HL-60 (cell line): ENCODE measurements at regions not wholly inside any gene's neighbourhood (a gene's known extent, or its start where the extent isn't known, plus 50 kb on each side); places are given as distances from the start of the nearest gene placed in this dataset.

Experiments
- DNase-seq, 2 experiments: peaks; one replicate each; pipeline ENCODE4 v3.0.0-alpha.2; 2010 to 2020; ENCODE audit warnings: low read depth in 1 of 2, low spot score in 1 of 2
- H3K27ac ChIP-seq: fragments of 250-450 bp; sonication (Bioruptor Pico); replicated peaks from 2 replicates; pipeline ENCODE4 v1.5.1; 2020; ENCODE audit warnings: mild to moderate bottlenecking, moderate library complexity
- H3K27me3 ChIP-seq: fragments of 250-450 bp; sonication (Bioruptor Pico); 2 replicates; pipeline ENCODE4 v1.5.1; 2021; ENCODE audit warnings: mild to moderate bottlenecking, moderate library complexity; ENCODE audit not compliant: insufficient read depth, poor library complexity, severe bottlenecking
- H3K4me3 ChIP-seq: replicated peaks from 2 replicates; pipeline ENCODE4 v1.5.1; 2011; ENCODE audit warnings: mild to moderate bottlenecking, control low read depth, low read length; ENCODE audit not compliant: insufficient read depth
- CTCF ChIP-seq: IDR thresholded peaks from one replicate; pipeline ENCODE4 v1.5.1; 2011; ENCODE audit warnings: low read length, control low read depth, inconsistent platforms; ENCODE audit not compliant: insufficient read depth
- GABPA ChIP-seq: IDR thresholded peaks from 2 replicates; pipeline ENCODE4 v1.6.1; 2012; ENCODE audit warnings: low read depth
- POLR2AphosphoS5 ChIP-seq: IDR thresholded peaks from 2 replicates; pipeline ENCODE4 v1.6.1; 2012; ENCODE audit warnings: low read depth
- REST ChIP-seq: IDR thresholded peaks from 2 replicates; pipeline ENCODE4 v1.6.1; 2012; ENCODE audit warnings: low read depth; ENCODE audit not compliant: insufficient replicate concordance
- SPI1 ChIP-seq: IDR thresholded peaks from 2 replicates; pipeline ENCODE4 v1.6.1; 2012; ENCODE audit warnings: low read depth, mild to moderate bottlenecking, borderline replicate concordance

GRCh38 chr1:25068829-25069228, 138.8 kb upstream of the RUNX3 start:
- Histone ChIP-seq H3K27ac (no peak overlapping the region), H3K4me3 (no peak overlapping the region), H3K27me3 (no peaks in the 10 kb centered on the region)
- no peak for TF ChIP-seq CTCF
- no peak for TF ChIP-seq SPI1
- TF ChIP-seq REST, result no peak
- TF ChIP-seq GABPA, result no peak
- no peak for TF ChIP-seq POLR2AphosphoS5
- no peak for DNase-seq

GRCh38 chr1:25068316-25068715, 138.2 kb upstream of the RUNX3 start:
- Histone ChIP-seq H3K4me3 (no peak overlapping the region), H3K27me3 (no peaks in the 10 kb centered on the region), H3K27ac (no peak overlapping the region)
- DNase-seq, result no peak
- TF ChIP-seq REST (no peak), CTCF (no peak), GABPA (no peak), SPI1 (no peak), POLR2AphosphoS5 (no peak)

GRCh38 chr1:25067518-25068251, 137.6 kb upstream of the RUNX3 start:
- no peak overlapping the region for H3K27ac ChIP-seq
- H3K4me3 ChIP-seq, result no peak overlapping the region
- no peaks in the 10 kb centered on the region for H3K27me3 ChIP-seq
- no peak for DNase-seq
- TF ChIP-seq SPI1, result no peak
- no peak for TF ChIP-seq REST
- no peak for TF ChIP-seq CTCF
- TF ChIP-seq GABPA, result no peak
- TF ChIP-seq POLR2AphosphoS5, result no peak
